HPDE6-E6E7 (cell line): ENCODE measurements at regions not wholly inside any gene's neighbourhood (a gene's known extent, or its start where the extent isn't known, plus 50 kb on each side); places are given as distances from the start of the nearest gene placed in this dataset.

Source experiments
- DNase-seq: peaks from one replicate; pipeline ENCODE4 v3.0.0; 2011; ENCODE audit warnings: missing footprints; ENCODE audit errors: extremely low spot score

DNA sequence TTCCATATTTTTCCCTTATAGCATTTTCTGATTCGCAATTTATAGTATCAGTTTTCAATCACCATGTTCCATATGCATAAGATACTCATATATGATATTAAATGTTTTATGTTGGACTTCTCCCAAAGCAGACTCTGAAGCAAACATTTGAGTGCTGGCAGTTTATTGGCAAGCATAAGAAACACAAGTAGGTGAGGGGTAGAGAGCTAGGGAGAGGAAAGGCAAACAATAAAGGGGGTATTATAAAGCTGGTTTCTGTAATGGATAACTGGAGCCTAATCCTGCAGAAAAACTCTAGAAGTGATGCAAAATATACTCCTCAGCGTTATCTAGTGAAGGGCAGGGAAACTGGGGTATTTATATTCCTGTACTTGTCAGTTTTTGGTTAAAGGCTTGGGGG, 491.5 kb upstream of the TGFBR2 start:
- DNase-seq, result no peak

DNA sequence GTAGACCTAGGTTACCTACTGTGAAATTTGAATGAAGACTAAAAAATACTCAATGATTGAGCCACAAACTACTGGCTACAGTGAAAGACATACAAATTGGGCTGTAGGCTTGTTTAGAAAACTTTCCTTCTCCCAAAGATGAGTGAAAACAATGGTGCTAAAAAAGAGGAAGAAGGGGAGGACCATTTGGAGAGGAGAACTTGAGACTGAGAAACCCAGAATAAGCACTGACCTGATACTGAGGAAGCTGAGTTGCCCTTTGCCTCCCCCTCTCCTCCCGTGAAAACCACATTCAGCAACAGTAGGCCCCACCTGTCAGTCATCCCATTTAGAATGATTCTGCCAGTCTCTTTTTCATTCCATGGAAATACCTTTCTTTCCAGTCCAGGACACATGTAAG, 484.0 kb upstream of the TGFBR2 start:
- no peak for DNase-seq

DNA sequence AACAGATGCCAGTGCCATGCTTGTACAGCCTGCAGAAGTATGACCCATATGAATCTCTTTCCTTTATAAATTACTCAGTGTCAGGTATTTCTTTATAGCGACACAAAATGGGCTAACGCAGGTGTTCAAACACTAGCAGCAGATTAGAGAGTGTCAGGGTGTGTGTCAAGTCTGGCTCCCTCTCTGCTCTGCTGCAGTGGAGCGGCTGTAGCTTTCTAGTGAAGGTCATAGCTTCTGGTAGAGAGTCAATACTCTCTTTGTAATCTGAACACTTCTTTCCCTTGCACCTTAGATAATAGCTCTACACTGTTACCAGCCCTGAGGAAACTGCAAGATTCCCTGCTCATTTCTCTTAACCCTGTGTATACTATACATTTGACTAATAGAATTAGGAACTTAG, 483.2 kb upstream of the TGFBR2 start:
- no peak for DNase-seq

DNA sequence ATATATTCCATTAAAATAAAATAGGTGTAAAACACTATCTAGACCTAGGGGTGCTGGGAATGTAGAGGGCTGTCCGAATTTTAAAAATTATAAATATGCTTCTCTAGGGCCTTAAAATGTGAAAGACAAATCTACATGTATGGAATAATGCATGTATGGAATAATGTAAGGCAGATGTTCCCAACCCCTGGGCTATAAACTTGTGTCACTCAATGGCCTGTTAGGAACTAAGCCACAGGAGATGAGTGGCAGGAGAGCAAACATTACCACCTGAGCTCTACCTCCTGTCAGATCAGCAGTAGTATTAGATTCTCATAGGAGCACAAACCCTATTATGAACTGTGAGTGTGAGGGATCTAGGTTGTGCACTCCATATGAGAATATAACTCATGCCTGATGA, 482.6 kb upstream of the TGFBR2 start:
- no peak for DNase-seq

DNA sequence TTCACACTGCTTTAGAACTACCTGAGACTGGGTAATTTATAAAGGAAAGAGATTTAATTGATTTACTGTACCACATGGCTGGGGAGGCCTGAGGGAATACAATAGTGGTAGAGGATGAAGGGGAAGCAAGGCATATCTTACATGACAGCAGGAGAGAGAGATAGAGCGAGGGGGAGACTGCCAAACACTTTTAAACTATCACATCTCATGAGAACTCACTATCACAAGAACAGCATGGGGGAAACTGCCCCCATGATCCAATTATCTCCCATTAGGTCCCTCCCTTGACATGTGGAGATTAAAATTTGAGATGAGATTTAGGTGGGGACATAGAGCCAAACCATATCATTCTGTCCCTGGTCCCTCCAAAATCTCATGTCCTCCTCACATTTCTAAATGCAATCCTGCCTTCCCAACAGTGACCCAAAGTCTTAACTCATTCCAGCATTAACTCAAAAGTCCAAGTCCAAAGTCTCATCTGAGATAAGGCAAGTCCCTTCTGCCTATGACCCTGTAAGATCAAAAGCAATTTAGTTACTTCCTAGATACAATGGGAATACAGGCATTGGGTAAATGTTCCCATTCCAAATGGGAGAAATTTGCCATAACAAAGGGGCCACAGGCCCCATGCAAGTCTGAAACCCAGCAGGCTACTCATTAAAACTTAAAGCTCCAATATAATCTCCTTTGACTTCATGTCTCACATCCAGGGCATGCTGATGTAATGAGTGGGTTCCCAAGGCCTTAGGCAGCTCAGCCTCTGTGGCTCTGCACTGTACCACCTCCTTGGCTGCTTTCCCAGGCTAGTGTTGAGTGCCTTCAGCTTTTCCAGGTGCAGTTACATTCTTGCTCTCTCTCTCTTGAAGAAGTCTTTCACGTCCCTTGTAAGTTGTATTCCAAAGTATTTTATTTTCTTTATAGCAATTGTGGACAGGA, 481.7 kb upstream of the TGFBR2 start:
- DNase-seq, result no peak

DNA sequence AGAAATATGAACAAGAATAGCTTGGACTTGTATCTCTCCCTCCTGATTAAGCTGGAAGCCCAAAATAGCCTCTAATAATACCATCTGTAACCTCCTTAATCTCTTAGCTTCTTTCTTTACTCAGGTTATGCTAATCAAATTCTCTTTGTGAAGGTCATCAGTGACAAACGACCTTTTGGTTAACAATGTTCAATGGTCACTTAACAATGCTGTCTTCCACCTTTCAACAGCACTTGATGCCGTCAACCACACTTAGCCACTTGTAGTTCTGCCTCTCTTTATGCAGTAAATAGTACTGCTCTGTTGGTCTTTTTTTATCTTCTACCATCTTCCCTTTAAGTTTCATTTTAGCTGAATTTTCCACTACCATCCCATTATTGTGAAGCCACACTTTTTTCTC, 476.6 kb upstream of the TGFBR2 start:
- no peak for DNase-seq

DNA sequence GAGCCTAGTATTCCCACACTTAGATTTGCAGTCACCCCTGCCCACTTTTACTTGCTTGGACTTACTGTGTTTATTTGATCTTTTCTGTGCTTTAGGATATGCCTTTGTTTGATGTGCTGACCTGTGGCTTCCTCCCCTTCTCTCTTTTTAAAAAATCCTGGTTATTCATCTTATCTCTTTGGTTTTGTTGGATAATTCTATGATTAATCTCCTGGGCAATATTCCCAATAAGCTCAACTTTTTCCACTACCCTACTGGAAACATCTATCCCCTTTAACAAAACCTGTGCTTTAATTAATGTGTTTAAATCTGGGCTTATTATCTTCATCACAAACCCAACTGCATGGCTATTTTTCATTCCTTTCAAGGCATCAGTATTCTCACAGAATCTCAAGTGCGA, 476.0 kb upstream of the TGFBR2 start:
- DNase-seq, result no peak

DNA sequence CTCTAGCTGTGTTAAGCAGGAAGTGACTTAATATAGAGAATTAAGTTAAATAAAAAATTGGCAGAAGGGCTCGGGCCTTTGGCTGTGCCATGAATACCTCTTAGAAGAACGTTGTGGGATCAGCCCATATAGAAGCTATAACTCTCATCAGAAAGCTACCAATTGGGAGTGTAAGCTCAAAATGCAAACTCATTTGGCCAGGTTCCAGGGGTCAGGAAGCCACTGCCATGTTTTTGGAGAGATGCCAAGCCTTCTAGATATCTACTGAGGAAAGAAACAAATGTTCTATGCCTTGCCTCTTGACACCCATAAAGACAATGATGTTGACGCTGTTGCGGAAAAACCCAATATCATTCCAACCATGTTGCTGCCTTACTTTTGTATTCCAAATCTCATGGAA, 475.2 kb upstream of the TGFBR2 start:
- no peak for DNase-seq

DNA sequence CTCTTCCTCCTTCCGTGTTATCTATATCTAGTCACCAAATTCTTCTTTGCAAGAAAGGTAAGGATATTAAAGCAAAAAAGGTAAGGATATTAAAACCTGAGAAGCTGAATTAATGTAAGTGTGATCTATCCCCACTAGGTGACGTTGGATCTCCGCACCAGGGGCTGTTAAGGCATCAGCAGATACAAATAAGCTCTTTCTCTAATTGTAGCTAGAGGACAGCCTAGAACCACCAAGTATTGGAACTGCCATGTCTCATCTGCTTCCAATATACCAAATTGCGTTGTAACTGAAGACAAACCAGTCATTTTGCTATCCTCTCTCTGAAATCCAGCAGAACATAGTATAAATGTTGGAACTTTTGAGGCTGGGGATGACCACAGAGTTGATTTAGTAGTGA, 471.2 kb upstream of the TGFBR2 start:
- no peak for DNase-seq

DNA sequence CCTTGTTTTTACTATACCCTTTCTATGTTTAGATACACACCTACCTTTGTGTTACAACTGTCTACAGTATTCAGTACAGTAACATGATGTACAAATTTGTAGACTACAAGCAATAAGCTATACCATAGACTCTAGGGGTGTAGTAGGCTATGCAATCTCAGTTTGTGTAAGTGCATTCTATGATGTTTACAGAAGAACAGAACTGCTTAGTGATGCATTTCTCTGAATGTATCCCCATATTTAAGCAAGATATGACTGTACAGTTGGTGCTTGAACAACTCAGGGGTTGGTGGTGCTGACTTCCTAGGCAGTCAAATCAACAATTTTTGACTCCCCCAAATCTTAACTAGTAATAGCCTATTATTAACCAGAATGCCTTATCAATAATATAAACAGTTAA, 467.1 kb upstream of the TGFBR2 start:
- no peak for DNase-seq

DNA sequence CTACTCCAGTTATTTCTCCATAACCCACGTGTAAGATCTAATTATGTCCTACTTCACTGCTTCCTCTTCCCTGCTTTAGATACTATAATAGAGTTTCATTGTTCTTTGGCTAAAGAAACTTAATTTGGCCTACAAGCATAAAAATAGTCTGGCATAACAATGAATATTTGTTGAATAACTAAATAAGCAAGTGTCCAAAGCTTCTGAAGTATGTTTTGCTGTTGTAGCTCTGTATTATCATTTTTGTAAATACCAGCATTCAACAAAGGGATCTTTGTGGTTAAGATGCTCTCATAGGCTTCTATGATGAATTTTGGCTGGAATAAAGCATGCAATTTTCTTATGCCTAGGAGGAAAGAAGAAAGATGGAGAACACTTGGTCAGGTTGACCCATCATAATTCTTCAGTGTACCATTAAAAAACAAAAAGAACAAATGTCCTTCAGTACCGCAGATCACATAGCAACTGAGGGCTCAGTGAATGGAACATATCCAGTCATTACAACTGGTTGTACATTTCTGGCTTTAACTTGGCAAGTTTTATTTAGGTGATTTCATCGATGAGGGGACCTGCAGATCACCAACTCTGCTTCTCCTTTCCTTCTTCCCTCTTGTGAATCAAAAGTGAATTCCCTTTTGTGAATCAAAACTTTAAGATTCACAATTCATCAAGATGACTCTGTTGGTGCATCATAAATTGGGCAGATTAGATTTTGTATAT, 465.9 kb upstream of the TGFBR2 start:
- no peak for DNase-seq

DNA sequence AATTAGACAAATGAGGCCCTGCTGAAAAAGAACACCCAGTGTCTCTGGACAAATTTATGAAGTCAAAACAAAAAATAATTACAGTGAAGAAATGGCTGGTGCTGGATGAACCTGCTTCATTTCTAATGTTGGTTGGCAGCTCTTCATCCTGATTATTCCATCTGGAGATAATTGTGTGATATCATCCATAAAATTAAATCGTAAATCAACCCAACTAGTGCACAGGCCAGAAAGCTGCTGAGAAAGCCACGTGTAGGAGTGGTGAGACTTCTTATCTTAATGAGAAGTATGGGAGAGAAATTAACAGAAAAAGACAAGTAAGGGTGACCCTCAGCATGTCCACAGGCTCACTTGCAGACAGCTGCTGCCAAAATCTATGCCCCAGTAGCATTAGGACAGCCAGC, 465.2 kb upstream of the TGFBR2 start:
- no peak for DNase-seq

DNA sequence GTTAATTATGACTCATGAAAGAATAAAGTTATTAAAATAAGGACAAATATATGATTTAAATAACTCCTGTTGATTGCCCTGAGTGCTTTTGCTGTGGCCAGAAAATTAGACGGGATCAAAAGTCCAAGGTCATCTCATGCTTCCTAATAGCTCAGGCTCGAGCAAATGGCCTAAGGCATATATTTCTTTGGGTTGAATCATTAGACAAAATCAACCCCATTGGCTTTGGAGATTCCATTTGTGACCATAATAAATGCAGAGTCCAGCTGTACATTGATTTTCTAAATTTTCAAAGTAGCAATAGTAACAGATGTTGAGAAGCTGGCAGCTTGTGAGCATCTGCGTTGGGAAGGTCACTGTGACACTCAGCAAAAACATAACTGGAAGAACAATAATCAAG, 464.5 kb upstream of the TGFBR2 start:
- DNase-seq, result no peak

DNA sequence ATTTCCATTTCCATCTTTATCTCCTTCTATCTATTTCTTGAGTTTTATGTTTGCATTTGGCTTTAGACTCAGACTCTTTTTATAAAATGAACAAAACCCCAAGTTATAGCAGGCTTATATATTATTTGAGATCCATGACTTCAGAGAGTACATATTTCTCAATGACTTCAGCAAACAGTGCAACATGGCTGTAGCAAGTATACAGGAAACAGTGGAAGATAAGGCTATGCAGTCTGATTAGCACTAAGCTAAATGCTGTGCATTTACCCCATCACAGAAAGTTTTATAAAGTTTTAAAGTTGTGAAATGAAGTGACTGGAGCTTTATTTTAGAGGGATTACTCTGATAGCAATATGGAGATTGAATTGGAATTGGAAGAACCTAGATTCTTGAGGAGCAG, 463.5 kb upstream of the TGFBR2 start:
- DNase-seq, result no peak

DNA sequence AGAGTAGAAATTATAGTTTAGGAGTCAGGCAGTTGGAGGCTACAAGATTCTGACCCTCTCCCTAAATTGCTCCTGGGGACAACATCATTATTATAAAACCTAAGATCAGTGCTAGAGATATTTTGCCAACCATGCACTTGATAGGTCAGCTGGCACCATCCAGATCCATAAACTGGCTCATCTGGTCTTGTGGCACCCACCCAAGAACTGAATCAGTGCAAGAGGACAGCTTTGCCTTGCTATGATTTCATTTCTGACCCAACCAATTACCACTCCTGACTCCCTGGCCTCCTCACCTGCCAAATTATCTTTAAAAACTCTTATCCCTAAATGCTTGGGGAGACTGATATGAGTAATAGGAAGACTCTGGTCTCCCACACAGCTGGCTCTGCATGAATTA, 461.1 kb upstream of the TGFBR2 start:
- no peak for DNase-seq

DNA sequence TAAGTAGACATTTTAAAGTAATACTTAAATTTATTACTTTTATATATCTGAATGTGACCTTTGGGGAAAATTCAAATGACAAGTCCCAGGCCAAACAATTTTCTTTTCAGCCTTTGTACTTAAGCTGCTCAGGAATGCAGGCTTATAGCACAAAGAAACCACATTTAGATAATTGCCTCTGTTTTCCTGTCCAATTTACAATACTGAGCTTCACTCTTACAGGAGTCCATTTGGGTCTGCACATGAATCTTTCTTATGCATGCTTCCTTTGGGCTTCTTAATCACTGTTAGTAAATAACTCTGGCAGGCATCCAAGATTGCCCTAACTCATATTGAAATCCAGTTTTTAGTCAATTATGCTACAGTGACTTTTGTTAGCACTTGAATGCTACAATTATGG, 459.4 kb upstream of the TGFBR2 start:
- no peak for DNase-seq

DNA sequence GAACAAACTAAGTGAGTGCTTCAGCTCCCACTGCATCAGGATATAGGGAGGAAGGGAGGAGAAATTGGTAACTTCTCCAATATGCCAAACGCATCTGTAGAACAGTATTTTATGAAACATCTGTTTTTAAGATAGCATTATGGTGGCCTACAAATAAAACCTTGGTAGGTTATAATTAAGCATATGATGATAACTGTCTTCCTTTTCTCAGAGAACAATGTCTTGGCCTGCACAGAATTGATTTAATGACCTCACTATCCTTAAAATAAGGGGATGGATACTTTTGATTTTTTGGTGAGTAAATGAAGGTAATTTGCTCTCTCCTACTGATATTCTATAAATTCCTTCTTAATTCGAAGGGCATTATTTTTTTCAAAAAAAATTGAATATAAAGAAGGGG, 451.5 kb upstream of the TGFBR2 start:
- DNase-seq, result no peak

DNA sequence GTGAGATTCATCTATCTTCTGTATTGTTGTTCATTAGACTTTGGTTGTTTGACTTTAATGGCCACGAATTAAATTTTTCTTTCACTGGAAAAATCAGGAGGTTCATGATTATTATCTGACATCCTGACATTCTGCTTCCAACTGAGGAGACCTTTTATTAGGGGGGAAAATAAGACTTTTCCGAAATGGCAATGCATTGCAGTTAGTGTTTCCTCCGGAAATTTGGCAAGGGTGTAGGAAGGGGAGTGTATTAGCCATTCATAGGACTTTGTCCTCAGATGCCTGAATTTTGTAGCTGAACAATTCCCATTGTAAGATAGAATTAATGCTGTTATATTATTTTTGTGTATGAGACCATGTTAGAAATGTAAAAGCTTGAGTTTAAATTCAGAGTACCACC, 450.6 kb upstream of the TGFBR2 start:
- no peak for DNase-seq

DNA sequence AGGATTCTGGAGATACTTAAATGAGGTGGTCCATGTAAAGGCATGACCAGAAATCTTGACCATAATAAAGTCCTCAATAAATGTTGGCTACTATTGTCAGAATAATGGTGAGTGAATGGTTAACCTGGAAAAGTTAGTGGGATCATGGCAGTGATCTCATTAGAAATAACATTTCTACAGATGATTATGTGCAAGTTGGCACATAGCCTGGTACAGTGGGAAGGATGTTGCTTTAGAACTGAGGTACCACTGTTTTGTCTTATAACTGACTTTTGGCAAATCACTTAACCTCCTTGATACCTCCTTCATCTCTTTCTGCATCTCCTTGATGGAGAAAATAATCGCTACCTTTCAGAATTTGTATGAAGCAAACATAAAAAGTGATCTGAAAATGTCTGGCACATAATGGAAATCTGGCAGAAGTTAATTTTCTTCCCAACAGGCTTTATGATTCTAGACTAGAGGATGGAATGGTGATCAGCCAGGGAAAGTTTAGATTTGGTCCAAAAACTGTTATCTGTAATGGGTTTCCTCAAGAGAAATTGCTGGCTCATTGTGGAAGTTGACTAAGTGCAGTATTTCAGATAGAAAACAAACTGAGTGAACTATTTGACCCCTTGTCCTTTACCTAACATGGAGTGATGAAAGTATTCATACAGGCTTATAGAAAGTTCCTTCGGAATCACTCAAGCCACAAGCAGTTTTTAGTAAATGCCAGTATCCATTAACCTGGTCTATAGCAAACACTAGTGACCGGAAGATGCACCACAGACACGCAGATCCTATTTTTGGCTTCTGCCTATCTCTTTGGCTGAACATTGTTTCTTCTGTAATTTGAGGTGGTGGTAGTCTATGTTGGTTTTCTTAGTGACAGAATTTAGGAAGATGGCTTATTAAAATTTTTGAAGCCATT, 449.6 kb upstream of the TGFBR2 start:
- DNase-seq, result no peak

DNA sequence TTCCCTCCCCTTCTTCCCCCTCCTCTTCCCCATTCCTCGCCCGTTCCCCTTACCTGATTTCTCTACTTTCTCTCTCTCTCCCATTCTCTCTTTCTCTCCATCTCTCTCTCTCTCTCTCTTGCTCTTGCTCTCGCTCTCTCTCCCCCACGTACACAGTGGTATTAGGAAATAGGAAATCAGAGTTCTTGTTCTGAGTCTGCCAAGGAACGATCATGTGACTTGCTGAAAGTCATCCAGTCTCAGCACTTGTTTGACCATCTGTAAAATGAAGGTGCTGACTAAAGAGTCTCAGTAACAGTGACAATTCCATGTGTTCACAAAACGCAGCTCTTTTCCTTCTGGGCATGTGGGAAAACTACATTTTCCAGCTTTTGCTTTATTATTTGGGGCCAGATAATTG, 445.0 kb upstream of the TGFBR2 start:
- DNase-seq, result no peak

DNA sequence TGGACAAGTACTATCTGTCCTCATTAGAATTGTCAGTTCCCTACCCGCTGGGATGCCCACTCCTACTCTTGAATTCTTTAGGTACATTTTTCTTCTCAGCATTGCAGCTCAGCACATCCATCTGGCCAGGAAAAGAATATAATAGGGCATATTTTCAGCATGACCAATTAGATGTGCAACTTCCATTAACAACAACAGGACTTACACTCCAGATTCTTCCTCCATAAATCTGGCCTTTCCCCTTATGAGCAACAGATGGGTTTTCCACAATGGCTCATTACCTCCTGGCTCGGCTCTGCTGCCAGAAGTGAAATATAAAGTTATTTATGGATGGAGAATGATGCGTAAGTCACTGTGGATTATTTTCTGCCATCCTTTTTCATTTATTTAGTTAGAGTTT, 443.8 kb upstream of the TGFBR2 start:
- no peak for DNase-seq

DNA sequence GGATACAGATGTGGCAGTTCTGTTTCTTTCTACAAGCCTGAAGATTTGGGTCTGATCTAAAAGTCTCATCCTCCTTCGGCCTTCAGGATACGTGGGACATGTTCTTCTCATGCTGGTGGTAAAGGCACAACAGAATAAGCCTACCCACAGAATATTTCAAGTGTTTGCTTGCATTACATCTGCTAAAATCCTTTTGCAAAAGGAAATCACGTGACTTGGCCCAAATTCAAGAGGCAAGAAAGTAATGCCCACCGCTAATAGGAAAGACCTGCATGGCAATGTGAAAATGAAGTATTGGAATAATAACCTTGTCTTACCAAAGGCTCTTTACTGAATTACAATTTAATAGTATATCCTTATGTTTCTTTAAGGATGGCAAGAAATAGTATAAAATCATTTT, 439.9 kb upstream of the TGFBR2 start:
- no peak for DNase-seq
